ENCODE measurements at regions not wholly inside any gene's neighbourhood (a gene's known extent, or its start where the extent isn't known, plus 50 kb on each side); places are given as distances from the start of the nearest gene placed in this dataset.

GRCh38 chr2:176583607-176584006 is 314.4 kb downstream of the MTX2 start:
- H3K27me3 Mint-ChIP-seq: peaks cover 32% of the 10 kb centered on the region
- no peaks in the 10 kb centered on the region for H3K9me3 Mint-ChIP-seq
- peaks cover 5% of the 10 kb centered on the region for H3K4me1 Mint-ChIP-seq
- H3K4me3 Mint-ChIP-seq: no peak overlapping the region
- no peaks in the 10 kb centered on the region for H3K36me3 Mint-ChIP-seq (ENCODE audit: low read depth)
- ATAC-seq (replicated peaks): peak; percentile 51
- no peak overlapping the region for H3K27ac Mint-ChIP-seq

DNA sequence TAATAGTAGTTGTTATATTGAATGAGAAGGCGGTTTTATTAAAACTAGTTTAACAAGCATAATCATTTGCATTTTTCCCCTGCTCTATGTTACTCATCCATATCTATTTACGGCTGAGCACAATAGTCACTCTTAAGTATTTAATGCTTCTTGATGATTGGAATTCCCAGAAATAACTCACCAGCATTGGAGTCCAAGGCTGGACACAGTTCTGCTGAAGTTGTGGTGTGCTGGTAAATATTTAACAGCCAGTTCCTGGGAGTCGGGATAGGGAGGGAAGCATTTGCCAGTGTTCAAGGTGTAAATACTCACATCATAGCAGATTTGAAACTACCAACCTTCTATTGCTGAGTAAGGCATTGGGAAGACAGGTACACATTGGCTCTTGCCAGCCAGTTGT is 315.1 kb downstream of the MTX2 start:
- H3K36me3 Mint-ChIP-seq (ENCODE audit: low read depth): no peaks in the 10 kb centered on the region
- no peak for ATAC-seq (replicated peaks)
- H3K9me3 Mint-ChIP-seq: no peaks in the 10 kb centered on the region
- H3K4me1 Mint-ChIP-seq: peaks cover 5% of the 10 kb centered on the region
- H3K27me3 Mint-ChIP-seq: peaks cover 28% of the 10 kb centered on the region
- no peak overlapping the region for H3K27ac Mint-ChIP-seq
- no peak overlapping the region for H3K4me3 Mint-ChIP-seq

- Mint-ChIP-seq H3K27me3 (peaks cover 24% of the 10 kb centered on the region), H3K36me3 (ENCODE audit: low read depth) (no peaks in the 10 kb centered on the region), H3K9me3 (no peaks in the 10 kb centered on the region), H3K4me1 (peaks cover 5% of the 10 kb centered on the region), H3K27ac (no peak overlapping the region), H3K4me3 (no peak overlapping the region)
- ATAC-seq (replicated peaks): no peak
These were observed 316.0 kb downstream of the MTX2 start for GRCh38 chr2:176585291-176585690.

DNA sequence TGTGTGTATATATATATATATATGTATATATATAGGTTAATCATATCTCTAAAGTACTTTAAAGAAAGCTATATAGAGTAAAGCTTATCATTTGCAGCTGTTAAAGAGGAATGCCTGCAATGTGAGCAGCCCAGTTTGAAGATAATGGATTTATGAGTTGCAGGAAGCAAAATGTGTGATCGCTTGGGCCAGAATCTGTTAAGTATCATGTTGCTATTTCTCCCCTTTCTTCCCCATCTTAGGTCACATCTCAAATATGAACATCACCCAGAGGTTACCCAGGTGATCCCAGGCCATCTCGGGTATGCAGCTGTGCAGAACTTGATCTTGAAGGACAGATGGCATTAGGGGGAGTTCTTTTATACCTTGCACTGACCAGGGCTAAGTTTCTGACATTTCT is 316.5 kb downstream of the MTX2 start:
- Mint-ChIP-seq H3K27ac (no peak overlapping the region), H3K4me1 (peaks cover 5% of the 10 kb centered on the region), H3K27me3 (peaks cover 24% of the 10 kb centered on the region), H3K4me3 (no peak overlapping the region), H3K9me3 (no peaks in the 10 kb centered on the region), H3K36me3 (ENCODE audit: low read depth) (no peaks in the 10 kb centered on the region)
- ATAC-seq (replicated peaks): no peak

GRCh38 chr2:176589287-176589686 is 320.0 kb downstream of the MTX2 start:
- H3K36me3 Mint-ChIP-seq (ENCODE audit: low read depth): no peaks in the 10 kb centered on the region
- ATAC-seq (replicated peaks): no peak

GRCh38 chr2:176589825-176590440 is 320.7 kb downstream of the MTX2 start:
- no peaks in the 10 kb centered on the region for H3K9me3 Mint-ChIP-seq
- H3K27ac Mint-ChIP-seq: no peak overlapping the region
- no peaks in the 10 kb centered on the region for H3K4me1 Mint-ChIP-seq
- H3K27me3 Mint-ChIP-seq: peaks cover 31% of the 10 kb centered on the region
- no peak for ATAC-seq (replicated peaks)
- H3K4me3 Mint-ChIP-seq: no peak overlapping the region
- no peaks in the 10 kb centered on the region for H3K36me3 Mint-ChIP-seq (ENCODE audit: low read depth)

More at GRCh38 chr2:176589287-176589686, 320.0 kb downstream of the MTX2 start:
- no peak overlapping the region for H3K27ac Mint-ChIP-seq
- no peaks in the 10 kb centered on the region for H3K9me3 Mint-ChIP-seq
- no peaks in the 10 kb centered on the region for H3K4me1 Mint-ChIP-seq
- peaks cover 29% of the 10 kb centered on the region for H3K27me3 Mint-ChIP-seq
- no peak overlapping the region for H3K4me3 Mint-ChIP-seq

GRCh38 chr2:176592216-176592615 is 323.0 kb downstream of the MTX2 start:
- Mint-ChIP-seq H3K27me3 (peaks cover 23% of the 10 kb centered on the region), H3K9me3 (no peaks in the 10 kb centered on the region), H3K36me3 (ENCODE audit: low read depth) (no peaks in the 10 kb centered on the region), H3K27ac (no peak overlapping the region), H3K4me3 (no peak overlapping the region), H3K4me1 (no peaks in the 10 kb centered on the region)
- ATAC-seq (replicated peaks): no peak

DNA sequence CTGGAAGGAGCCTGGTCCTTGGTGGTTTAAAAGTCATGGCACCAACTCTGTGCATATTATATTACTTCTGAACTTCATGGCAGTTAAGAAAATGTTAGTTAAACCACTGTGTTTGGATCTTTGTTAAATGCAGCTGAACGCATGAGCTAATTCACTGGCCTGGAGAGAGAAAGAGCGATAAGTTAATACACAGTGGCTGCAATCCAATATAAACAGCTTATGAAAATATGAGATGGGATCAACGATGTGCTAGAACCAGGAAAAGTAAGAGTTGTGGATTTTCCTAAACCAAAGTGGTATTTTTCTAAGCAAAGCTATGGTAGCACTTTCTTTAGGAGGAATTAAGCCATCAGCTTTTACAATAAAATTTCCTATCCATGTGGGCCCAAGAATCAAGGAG is 326.7 kb downstream of the MTX2 start:
- no peak for ATAC-seq (replicated peaks)
- Mint-ChIP-seq H3K36me3 (ENCODE audit: low read depth) (no peaks in the 10 kb centered on the region), H3K4me1 (no peaks in the 10 kb centered on the region), H3K27me3 (peaks cover 29% of the 10 kb centered on the region), H3K4me3 (no peak overlapping the region), H3K27ac (no peak overlapping the region), H3K9me3 (no peaks in the 10 kb centered on the region)

DNA sequence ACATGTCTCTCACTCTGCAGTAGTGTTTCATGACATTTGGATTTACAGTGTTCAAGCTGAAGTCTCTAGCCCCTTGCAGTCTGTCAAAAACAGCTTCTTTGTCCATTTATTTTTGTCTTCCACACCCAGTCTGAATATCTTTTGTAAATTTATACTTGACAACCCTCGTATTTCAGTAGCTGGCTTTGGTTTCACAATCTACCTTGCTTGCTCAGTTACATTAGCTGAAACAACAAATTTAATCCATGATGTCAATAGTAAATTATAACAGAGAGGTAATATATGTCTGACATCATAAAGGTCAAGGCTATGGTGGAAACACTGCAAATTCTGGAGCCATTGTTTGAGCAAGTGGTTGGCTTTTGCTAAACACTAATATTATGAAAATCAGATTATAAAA is 328.7 kb downstream of the MTX2 start:
- no peak for ATAC-seq (replicated peaks)
- Mint-ChIP-seq H3K27me3 (peaks cover 30% of the 10 kb centered on the region), H3K4me1 (no peaks in the 10 kb centered on the region), H3K36me3 (ENCODE audit: low read depth) (no peaks in the 10 kb centered on the region), H3K27ac (no peak overlapping the region), H3K4me3 (no peak overlapping the region), H3K9me3 (no peaks in the 10 kb centered on the region)

DNA sequence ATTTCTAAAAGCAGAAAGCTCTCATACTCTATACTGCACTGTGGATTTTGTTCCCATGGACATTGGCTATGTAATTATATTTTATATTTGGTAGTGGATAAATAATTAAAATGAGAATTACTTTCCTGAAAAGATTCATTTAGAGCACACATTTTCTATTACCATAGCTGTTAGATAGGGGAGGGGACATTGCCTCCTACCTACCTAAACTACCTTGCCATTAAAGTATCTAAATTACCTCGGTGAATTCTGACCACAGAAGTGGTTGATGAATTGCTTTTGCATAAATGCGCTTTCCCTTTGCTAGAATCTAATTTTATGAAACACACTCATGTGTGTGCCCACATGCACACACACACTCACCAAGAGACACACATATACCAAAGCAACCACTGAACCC is 329.1 kb downstream of the MTX2 start:
- Mint-ChIP-seq H3K27ac (no peak overlapping the region), H3K4me3 (no peak overlapping the region), H3K27me3 (peaks cover 28% of the 10 kb centered on the region), H3K4me1 (no peaks in the 10 kb centered on the region), H3K36me3 (ENCODE audit: low read depth) (no peaks in the 10 kb centered on the region), H3K9me3 (no peaks in the 10 kb centered on the region)
- no peak for ATAC-seq (replicated peaks)

GRCh38 chr2:176599796-176600485 is 330.7 kb downstream of the MTX2 start:
- no peaks in the 10 kb centered on the region for H3K4me1 Mint-ChIP-seq
- ATAC-seq (replicated peaks): no peak
- no peaks in the 10 kb centered on the region for H3K9me3 Mint-ChIP-seq
- no peak overlapping the region for H3K27ac Mint-ChIP-seq
- H3K4me3 Mint-ChIP-seq: no peak overlapping the region
- H3K36me3 Mint-ChIP-seq (ENCODE audit: low read depth): no peaks in the 10 kb centered on the region
- H3K27me3 Mint-ChIP-seq: peaks cover 29% of the 10 kb centered on the region

DNA sequence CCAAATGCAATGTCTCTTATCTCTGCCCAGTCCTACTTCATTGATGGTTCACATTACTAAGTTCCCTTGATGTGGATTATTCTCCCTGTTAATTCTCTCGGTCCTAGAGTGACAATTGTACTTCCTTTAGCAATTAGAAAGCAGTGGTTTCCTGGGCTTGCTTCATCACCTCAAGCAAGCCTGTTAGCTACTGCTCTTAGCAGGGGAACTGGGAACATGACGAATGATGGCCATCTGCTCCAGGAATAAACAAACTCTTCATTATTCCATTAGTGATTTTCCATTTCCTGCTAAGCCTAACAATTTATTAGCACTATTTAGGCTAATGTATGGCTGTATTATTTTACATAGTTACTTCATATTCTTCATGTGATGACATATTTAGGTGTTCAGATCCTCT is 331.8 kb downstream of the MTX2 start:
- no peak for ATAC-seq (replicated peaks)
- no peak overlapping the region for H3K4me3 Mint-ChIP-seq
- H3K27me3 Mint-ChIP-seq: peaks cover 29% of the 10 kb centered on the region
- H3K9me3 Mint-ChIP-seq: no peaks in the 10 kb centered on the region
- H3K4me1 Mint-ChIP-seq: no peaks in the 10 kb centered on the region
- no peaks in the 10 kb centered on the region for H3K36me3 Mint-ChIP-seq (ENCODE audit: low read depth)
- no peak overlapping the region for H3K27ac Mint-ChIP-seq

DNA sequence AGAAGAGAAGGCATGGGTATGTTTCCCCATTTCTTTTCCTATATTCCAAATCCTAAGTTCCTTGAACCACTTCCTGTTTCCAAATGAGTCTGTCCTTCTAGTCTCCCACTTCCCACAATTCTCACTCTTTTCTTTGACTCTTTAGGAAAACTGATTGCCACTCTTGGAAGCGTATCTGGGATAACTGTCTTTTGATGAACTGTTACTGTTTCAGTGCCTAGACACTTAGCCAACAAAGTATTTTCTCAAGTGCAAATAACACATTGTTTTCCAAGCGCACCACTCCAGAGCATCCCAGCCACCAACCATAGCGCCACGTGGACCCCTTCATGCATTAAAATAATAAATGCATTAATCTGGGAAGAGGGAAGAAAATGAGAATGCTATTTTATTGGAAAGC is 342.8 kb downstream of the MTX2 start:
- Mint-ChIP-seq H3K9me3 (no peaks in the 10 kb centered on the region), H3K4me1 (no peaks in the 10 kb centered on the region), H3K4me3 (no peak overlapping the region), H3K27me3 (peaks cover 34% of the 10 kb centered on the region), H3K27ac (no peak overlapping the region), H3K36me3 (ENCODE audit: low read depth) (no peaks in the 10 kb centered on the region)
- ATAC-seq (replicated peaks): no peak

DNA sequence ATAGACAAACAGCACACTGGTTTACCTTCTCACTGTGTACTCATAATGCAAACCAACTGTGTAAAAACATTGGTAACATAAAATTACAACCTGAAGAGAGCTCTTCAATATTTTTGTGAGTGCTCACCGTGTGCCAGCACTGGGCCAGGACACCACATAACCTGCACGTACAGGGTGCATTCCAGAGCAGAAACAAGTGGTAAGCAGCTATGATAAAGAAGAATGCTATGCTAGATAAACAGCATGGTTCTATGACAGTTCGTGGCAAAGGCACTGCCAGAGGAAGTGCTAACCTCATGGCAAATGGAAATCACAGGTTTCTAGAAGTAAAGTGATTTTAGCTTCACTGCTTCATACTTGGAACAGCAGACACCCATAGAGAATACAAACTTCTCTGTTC is 343.5 kb downstream of the MTX2 start:
- H3K27me3 Mint-ChIP-seq: peaks cover 33% of the 10 kb centered on the region
- H3K9me3 Mint-ChIP-seq: no peaks in the 10 kb centered on the region
- no peak for ATAC-seq (replicated peaks)
- H3K36me3 Mint-ChIP-seq (ENCODE audit: low read depth): no peaks in the 10 kb centered on the region
- no peak overlapping the region for H3K4me3 Mint-ChIP-seq
- no peak overlapping the region for H3K27ac Mint-ChIP-seq
- H3K4me1 Mint-ChIP-seq: no peaks in the 10 kb centered on the region

GRCh38 chr2:176613323-176613987 is 344.2 kb downstream of the MTX2 start:
- no peak for ATAC-seq (replicated peaks)
- Mint-ChIP-seq H3K27me3 (peaks cover 30% of the 10 kb centered on the region), H3K36me3 (ENCODE audit: low read depth) (no peaks in the 10 kb centered on the region), H3K27ac (no peak overlapping the region), H3K4me3 (no peak overlapping the region), H3K4me1 (no peaks in the 10 kb centered on the region), H3K9me3 (no peaks in the 10 kb centered on the region)

All from activated T-helper 17 cell treated with anti-CD3 and anti-CD28 coated beads, Interleukin-2, amount 50 U/mL, for 72 hours (primary cell).